GM18520 (cell line): ENCODE measurements at regions not wholly inside any gene's neighbourhood (a gene's known extent, or its start where the extent isn't known, plus 50 kb on each side); places are given as distances from the start of the nearest gene placed in this dataset.
"Not testable (repeated sequence)": the region's sequence is repeated elsewhere in the genome, so short reads cannot be mapped to it uniquely, and the experiment has no call there.

Experiments
- ATAC-seq: cut with Tn5 transposase; IDR thresholded peaks from one replicate; pipeline ENCODE4 v1.9.1; 2021; ENCODE audit not compliant: unreplicated experiment

DNA sequence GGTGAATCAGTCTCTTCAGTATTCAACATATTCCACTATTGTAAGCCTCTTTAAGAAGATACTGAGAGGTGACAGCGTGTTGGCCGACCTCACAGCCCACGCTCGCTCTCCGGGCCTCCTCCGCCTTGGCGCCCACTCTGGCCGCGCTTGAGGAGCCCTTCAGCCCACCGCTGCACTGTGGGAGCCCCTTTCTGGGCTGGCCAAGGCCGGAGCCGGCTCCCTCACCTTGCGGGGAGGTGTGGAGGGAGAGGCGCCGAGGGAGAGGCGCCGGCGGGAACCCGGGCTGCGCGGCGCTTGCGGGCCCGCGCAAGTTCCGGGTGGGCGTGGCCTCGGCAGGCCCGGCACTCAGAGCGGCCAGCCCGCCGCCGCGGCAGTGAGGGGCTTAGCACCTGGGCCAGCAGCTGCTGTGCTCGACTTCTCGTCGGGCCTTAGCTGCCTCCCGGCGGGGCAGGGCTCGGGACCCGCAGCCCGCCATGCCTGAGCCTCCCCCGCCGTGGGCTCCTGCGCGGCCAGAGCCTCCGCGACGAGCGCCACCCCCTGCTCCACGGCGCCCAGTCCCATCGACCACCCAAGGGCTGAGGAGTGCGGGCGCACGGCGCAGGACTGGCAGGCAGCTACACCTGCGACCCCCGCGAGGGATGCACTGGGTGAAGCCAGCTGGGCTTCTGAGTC lies 306.4 kb downstream of the SEMA3D start:
- ATAC-seq, result not testable (repeated sequence)

- ATAC-seq, result no peak
Observed at GRCh38 chr7:84879570-84880325, 307.1 kb downstream of the SEMA3D start.

- no peak for ATAC-seq
Observed at GRCh38 chr7:84877943-84878570, 308.8 kb downstream of the SEMA3D start.

DNA sequence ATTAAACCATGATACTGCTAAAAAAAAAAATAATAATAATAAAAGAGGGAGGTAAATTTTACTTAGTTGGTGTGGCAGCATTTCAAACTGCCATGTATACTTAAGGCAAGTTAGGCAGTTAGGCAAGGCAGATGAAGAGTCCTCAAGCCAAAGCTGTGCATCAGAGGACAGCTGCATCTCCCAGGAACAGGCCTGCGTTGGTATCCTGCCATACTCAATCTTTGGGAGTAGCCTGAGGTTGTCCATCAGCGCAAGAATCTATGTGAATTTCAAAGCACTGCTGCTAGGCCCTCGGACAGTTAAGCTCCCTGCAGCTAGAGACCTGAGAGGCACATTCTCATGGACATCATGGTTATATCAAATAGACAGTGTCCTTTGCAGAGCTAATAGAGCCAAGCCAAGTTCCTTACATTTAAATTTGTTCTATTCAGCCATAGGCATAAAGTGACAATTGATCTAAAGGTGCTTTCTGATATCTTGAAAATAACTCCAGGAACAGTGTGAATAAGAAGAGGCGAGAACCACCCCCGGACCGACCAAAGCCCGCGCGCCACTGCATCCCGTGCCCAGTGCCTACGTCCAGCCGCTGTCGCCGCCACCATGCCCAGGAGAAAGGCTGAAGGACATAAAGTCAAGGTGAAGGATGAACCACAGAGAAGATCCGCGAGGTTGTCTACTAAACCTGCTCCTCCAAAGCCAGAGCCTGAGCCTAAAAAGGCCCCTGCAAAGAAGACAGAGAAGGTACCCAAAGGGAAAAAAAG lies 310.6 kb downstream of the SEMA3D start:
- ATAC-seq, result no peak

DNA sequence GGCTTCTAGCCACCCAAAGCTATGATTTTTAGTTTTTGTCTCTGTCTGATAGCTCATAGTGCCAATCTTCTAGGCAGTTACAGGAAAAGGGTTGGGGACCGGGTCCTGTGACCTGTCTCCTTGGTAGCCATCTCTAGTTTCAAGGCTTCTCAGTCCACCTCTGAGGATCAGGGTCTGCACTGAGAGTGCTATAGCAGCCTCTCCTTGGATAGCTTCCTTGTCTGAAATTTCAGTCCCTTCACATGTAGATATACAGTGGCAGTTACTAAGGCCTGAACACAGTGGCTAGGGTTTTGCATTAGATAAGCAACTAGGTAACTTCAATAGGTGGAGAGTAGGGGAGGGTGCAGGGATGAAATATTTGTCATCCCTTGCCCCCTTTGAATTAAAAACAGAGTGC lies 321.3 kb downstream of the SEMA3D start:
- no peak for ATAC-seq

DNA sequence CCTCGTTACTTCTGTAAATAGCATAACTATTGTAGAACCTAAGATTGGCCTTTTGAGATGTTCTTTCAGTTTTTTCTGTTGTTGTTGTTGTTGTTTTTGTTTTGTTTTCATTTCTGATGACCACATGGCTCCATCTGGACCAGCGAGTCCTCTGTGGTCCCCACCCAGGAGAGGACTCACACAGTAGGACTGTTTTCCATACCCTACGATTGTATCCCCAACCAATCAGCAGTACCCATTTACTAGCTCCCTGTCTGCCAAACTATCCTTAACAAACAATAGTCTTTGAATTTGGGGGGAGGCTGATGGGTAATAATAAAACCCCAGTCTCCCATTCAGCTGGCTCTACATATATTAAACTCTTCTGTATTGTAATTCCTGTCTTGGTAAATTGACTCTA lies 329.5 kb downstream of the SEMA3D start:
- ATAC-seq, result no peak

DNA sequence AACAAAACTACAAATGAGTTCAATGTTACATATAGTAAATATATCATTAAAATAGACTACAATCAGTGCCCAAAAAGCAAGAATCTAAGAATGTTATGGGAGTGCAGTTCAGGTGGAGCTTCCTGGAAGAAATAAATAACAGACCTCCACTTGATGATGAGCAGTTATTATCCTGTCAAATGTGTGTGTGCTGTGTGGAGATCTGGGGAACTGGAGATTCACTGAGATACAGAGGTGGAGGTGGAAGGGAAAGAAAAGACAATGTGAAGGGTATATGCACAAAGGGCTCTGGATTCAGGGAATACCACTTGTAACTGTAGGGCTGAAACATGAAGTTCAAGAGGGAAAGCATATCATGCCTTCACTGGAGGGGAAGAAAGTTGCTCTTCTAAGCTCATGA lies 331.1 kb downstream of the SEMA3D start:
- no peak for ATAC-seq

DNA sequence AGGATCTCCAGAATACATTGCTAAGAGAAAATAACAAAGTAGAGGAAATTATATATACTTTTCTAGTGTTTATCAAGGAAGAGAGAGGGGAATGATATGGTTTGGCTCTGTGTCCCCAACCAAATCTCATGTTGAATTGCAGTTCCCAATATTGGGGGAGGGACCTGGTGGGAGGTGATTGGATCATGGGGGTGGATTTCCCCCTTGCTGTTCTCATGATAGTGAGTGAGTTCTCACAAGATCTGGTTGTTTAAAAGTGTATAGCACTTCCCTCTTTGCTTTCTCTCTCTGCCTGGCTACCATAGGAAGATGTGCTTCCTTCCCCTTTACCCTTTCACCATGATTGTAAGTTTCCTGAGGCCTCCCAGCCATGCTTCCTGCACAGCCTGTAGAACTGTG lies 337.9 kb downstream of the SEMA3D start:
- not testable (repeated sequence) for ATAC-seq

- ATAC-seq, result no peak
Observed at GRCh38 chr7:84848219-84848973, 338.5 kb downstream of the SEMA3D start.

DNA sequence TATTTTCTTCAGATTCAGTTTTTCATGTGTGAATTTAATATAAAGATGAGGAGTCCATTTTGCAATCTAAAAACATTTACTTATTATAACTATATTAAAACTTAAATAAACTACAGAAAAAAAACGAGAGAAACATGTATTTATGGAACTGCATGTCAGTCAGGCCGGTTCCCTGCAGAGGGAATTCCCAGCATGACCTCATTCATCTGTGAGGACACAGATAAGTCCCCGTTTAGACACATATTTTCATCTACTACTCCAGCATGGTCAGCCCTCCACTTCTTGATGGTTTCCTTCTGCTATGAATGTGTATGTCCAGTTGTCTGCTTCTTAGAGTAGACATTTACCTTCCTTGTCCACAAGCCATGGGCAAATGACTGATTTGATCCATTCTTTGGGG lies 339.1 kb downstream of the SEMA3D start:
- no peak for ATAC-seq

DNA sequence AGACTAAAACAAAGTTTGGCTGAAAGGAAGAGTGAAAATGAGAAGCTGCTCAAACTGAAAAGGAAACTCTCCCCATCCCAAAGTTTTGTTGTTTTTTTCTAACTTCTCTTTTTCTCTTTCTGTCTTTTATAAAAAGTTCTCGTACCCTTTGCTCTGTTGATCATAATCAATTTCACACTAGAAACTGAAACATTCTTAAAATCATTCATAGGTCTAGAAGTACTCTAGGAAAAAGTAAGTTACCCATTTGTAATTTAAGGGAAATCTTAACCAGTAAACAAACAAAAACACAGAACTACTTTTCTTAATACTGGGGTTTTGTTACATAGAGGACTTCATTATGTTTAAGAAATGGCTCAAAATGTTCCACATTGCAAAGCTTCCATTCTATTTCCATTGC lies 339.8 kb downstream of the SEMA3D start:
- no peak for ATAC-seq

DNA sequence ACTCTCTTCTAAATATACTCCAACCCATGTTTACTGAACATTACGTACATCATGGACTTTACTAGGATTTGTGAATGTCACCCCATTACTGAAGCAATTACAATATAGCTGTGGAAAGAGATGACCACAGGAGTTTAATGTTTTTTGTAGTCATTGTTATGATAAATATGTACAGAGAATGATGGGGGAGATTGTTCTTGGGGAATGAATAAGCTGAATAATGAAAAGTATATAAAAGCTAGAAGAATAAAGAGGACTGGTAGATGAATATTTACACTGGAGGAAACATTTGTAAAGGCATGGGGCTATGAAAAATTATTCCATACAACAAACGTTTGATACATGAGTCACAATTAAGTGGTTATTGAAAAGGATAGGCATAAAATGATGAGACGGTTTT lies 340.9 kb downstream of the SEMA3D start:
- ATAC-seq, result no peak

DNA sequence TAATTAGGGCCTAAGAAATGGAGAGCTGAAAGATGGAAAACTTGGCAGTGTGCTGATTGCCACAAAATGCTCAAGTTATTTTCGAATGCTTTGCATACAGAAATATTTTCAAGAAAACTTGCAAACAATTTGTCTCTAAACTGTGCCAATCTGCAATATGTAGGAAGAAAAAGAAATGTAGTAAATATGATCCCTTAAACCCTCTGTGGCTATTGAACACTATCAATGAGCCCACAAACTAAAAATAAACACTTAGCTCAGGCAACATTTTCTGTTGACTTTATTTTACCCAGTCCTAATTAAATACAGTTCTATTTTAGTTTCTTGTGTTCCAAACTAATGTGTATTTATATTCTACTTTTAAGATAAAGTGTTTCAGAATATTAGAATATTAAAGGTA lies 342.1 kb downstream of the SEMA3D start:
- no peak for ATAC-seq

DNA sequence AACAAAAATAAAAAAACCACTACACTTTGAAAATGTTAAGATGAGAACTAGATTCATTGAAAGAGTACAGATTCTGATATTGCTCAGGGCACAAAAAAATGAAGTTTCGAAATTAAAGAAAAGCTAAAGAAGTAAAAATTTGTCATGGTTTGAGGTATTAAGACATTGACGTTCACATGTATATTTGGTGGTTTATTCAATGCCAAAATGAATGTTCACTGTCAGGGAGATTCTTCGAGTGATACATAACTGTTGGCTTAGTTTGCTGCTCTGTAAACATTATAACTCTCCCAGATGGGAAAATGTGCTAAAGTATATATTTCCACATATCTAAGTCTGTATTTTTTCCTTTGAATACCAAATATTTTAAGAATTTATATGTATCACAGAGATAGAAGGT lies 345.0 kb downstream of the SEMA3D start:
- ATAC-seq, result no peak

DNA sequence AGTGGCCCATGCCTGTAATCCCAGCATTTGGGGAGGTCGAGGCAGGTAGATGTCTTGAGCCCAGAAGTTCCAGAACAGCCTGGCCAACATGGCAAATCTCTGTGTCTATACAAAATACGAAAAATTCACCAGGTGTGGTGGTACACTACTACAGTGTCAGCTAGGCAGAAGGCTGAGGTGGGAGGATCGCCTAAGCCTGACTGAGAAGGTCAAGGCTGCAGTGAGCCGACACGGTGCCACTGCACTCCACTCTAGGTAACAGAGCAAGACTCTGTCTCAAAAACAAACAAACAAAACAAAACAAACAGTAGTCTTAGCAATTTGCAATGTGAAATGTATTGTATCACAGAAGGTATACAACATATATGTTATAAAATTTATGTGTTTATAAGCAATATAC lies 348.0 kb downstream of the SEMA3D start:
- no peak for ATAC-seq

- no peak for ATAC-seq
Observed at GRCh38 chr7:84837405-84837804, 349.5 kb downstream of the SEMA3D start.

DNA sequence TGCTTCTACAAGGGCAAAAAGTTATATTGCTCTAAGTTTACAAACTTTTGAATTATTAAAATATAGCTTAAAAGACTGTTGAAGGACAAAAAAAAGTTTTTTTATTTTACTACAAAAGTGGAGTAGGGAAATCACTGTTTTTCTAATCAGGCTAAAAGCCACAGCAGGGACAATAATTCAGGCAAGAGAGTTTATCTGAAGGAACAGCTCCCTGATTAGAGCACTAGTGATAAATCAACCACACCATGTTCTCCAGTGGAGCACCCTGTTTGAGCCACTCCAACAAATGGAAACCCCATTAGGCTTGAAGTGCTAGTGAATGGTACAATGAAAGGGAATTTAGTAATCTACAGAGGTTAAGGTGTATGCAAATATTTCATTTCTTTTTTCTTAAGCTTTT lies 357.1 kb downstream of the SEMA3D start:
- ATAC-seq, result no peak

GRCh38 chr7:84824057-84824651 lies 362.7 kb downstream of the SEMA3D start:
- no peak for ATAC-seq

- ATAC-seq, result no peak
Observed at GRCh38 chr7:84823530-84823929, 363.3 kb downstream of the SEMA3D start.

DNA sequence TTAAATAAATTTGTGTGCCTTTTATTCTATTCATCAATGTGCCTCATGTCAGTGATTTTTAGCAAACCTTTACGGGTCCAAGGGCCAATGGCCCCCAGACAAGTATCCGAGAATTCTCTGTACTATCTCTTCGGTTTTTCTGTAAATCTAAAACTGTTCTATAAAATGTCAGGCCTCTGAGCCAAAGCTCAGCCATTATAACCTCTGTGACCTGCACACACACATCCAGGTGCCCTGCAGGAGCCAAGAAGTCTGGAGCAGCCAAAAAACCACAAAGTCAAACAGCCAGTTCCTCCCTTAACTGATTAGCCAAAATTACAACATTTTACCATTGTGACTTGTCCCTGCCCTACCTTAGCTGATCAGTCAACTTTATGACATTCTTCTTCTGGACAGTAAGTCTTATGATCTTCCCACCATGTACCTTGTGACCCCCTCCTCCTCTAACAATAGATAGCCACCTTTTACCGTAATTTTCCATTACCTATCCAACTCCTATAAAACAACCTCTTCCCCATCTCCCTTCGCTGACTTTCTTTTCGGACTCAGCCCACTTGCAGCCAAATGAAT lies 363.8 kb downstream of the SEMA3D start:
- ATAC-seq, result no peak
